Stimulated activated CD4-positive, alpha-beta T cell treated with anti-CD3 and anti-CD28 coated beads, TNF-alpha, amount 100 ng/mL, for 24 hours (primary cell): ENCODE measurements at regions not wholly inside any gene's neighbourhood (a gene's known extent, or its start where the extent isn't known, plus 50 kb on each side); places are given as distances from the start of the nearest gene placed in this dataset.
"Not testable (repeated sequence)": the region's sequence is repeated elsewhere in the genome, so short reads cannot be mapped to it uniquely, and the experiment has no call there.

Experiments used
- DNase-seq, 3 experiments: peaks; one replicate each; pipeline ENCODE4 v3.0.0-alpha.2; 2020; ENCODE audit warnings: low read depth in 3 of 3

DNA sequence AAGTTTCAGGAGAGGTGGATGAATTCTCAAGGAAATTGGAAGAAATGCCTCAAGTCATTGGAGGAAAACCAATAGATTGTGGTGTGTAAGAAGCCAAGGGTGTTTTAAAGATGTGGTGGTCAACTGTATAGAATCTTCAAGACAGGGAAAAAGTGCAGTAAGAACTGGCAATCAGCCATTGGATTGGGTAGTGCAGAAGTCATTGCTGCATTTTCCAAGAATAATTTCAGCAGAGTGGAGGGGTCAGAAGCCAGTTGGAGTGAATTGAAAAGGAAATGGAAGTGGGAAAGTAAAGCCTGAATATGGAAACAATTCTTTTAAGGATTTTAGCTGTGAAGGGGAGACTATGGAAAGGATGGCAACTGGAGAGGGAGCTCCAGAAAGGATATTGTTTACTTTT lies 128.2 kb upstream of the TMEM170B start:
- no peak for DNase-seq

DNA sequence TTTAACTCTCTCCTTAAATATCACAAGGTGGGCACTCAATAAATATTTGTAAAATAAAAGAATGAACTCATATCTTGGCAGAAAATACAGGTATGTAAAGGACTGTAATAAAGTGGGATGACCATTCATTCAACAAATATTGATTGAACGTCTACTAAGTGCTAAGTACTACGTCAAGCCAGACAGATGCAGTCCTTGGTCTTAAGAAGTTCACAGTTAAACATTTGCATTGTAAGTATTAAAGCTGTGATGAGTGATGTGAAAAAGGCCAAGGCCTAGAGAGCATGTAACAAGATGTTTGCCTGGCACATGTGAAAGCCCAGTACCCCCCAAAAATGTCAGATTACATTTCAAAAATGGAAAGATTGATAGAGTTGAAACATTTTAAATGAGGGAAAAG lies 130.1 kb upstream of the TMEM170B start:
- no peak for DNase-seq

DNA sequence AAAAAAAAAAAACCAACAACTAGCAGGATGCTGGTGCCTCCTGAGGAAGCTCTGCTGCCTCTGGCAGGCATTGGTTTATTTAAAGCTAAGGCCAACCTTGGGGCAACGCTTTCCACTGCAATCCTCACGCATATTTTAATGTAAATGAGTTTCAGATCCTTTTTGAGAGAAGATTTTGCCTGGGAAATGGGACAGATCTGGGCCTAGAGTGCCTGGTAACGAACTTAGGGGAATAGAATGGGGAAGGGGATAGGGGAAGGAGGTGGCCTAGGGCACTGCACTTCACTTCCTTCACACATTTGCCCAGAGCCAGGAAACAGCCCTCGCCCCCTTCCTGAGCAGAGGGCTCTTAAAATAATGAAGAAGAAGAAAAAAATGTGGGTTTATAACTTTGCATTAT lies 132.7 kb upstream of the TMEM170B start:
- no peak for DNase-seq

DNA sequence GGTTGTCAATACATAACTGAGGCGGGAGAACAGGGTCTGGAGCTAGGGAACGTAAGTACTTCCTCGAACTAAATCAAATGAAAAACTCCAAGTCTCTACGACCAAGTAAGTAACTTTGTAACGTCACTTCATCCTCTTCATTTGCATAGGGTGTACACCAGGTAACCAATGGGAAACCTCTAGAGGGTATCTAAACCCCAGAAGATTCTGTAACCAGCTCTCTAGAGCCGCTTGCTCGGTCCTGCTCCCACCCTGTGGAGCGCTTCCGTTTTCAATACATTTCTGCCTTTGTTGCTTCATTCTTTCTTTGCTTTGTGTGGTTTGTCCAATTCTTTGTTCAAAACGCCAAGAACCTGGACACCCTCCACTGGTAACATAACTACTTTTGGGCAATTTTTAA lies 133.5 kb upstream of the TMEM170B start:
- DNase-seq = no peak

DNA sequence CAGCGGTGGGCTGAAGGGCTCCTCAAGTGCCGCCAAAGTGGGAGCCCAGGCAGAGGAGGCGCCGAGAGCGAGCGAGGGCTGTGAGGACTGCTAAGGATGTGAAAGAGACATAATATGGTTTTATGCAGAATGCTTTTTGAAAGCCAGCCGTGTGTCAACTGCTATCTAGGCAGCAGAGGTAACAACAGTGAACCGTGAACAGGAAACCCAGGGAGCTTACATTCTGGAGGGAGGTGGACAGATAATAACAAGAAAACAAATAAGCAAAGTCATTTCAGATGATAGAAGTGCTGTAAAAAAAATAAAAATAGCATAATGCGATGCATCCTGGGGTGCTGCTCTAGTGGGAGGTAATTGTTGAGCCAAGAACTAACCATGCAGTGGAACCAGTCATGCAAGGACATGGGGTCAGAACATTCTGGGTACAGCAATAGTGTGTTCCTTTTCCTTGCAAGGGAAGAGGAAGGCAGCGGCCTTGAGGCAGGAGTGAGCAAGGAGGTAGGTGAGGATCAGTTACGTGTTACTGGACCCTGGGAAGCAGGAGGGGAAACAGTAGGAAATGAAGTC lies 134.4 kb upstream of the TMEM170B start:
- DNase-seq = no peak

DNA sequence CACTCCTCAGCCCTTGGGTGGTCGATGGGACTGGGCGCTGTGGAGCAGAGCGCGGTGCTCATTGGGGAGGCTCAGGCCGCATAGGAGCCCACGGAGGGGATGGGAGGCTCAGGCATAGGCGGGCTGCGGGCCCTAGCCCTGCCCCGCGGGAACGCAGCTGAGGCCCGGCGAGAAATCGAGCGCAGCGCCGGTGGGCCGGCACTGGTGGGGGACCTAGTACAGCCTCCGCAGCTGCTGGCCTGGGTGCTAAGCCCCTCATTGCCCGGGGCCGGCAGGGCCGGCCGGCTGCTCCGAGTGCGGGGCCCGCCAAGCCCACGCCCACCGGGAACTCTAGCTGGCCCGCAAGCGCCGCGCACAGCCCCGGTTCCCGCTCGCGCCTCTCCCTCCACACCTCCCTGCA lies 135.0 kb upstream of the TMEM170B start:
- not testable (repeated sequence) for DNase-seq

DNA sequence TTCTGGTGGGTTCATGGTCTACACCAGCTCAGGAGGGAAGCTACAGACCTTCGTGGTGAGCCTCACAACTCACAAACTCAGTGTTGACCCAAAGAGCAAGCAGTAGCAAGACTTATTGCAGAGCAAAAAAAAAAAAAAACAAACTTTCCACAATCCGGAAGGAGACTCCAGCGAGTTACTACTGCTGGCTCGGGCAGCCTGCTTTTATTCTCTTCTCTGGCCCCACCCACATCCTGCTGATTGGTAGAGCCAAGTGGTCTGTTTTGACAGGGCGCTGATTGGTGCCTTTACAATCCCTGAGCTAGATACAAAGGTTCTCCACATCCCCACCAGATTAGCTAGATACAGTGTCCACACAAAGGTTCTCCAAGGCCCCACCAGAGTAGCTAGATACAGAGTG lies 135.6 kb upstream of the TMEM170B start:
- DNase-seq = not testable (repeated sequence)

DNA sequence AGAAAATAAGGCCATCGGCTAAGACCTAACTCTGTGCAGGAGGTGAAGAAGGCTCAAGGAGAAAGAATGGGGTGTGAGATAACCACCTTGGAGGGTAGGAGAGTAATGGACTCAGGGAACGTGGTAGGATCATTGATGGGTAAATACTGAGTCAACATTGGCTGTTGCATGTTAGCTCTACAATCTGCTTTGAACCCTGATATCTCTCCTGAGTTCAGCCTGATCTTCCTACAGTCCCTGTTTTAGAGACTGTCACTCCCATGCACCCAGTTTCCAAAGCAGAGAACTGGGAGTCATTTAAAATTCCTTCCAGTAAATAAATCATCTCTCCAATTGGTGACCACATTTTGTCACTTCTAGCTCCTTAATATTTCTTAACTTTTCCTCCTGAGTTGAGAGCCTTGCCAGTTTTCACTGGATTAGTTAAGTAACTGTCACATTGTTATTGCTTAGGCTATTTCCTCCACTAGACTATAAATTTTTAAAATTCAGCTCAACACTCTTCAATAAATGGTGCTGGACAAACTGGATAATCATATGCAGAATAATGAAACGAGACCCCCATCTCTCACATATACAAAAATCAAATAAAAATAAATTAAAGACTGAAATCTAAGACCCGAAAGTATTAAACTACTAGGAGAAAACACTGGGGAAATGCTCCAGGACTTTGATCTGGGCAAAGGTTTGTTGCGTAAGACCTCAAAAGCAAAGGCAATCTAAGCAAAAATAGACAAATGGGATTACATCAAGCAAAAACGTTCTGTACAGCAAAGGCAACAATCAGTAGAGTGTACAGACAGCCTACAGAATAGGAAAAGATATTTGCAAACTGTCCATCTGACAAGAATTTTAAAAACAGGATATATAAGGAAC lies 138.9 kb upstream of the TMEM170B start:
- no peak for DNase-seq

DNA sequence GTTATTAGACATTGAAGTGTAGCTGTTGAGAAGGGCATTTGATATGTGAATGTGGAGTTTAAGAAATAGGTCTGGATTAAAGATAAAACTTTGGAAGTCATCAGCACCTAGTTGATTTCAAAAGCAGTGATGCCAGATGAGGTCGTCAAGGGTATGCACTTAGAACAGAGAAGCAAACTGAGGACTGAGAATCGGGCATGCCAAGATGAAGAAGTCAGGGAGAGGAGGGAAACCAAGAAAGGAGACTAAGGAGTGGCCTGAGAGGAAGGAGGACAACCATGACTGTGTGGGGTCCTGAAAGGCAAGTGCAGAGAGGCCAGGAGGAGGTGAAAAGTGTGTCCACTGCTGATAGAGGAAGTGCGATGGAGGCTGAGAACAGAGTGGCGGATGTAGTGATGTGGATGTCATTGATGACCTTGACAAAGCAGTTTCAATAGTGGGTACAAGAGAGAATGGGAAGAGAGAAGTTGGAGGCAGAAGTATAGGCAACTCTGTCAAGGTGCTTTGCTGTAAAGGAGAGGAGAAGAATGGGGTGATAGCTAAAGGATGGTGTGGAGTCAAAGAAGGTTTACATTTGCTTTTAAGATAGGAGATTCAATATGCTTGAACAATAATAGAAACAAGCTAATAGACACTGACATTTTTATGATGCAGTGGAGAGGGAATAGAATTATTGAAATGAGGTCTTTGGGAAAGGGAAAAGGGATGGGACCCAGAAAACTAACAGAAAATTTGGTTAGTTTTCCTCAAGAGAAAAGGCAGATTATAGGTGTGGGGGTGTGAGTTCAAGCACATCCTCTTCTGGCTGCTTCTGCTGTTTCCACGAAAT lies 139.7 kb upstream of the TMEM170B start:
- no peak for DNase-seq

DNA sequence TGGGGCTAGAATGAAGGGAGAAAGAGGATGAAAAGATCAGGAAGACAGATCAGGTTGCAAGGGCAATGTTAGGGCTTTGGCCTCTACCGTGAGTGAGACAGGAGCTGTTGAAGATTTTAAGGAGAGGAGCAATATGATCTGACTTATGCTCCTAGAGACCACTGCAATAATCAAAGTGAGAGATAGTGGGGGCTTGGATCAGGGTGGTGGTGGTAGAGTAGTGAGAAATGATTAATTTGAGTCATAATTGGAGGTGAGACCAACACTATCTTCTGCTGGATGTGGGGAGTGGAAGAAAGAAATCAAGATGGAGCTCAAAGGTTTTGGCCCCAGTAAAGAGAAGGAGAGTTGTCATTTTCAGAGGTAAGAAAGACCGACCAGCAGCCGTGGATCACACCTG lies 140.7 kb upstream of the TMEM170B start:
- DNase-seq = no peak

DNA sequence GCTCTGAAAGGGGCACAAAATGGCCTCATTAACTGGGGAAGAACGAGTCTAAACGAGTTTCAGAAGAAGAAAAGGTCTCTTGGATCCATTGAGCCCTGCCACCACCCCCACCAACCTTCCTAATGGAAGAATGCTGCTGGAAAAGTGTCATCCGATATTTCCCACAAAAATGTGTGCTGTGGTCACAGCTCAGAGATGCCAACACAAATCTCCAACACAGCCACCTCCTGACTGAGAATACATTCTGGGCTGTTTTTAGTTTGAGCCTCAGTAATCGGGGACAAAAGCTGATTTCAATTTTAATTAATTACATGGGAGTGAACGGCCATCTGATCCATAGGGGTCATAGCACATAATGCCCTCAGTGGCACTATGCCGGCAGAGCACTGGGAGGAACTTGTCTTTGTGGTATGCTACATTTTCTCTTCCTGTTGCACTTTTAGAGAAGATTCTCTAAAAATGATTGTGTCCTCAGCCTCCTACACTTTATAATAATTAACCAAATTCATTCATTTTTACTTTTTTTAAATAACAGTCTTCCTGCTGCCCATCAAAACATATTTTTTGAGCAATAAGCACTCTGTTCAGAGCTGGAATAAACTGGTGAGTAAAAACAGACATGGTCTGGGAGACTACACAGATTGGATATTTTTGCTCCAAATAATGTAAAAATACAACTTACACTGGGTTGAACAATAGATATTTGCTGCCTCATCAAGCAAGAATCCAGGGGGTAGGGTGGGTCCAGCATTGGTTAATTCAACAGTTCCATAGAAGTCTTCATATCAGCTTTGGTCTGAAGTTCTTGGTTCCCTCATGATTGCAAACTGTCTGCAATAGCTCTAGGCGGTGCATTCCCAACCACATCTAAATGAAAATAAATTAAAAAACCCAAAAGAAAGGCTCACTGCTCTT lies 143.6 kb upstream of the TMEM170B start:
- DNase-seq = no peak

DNA sequence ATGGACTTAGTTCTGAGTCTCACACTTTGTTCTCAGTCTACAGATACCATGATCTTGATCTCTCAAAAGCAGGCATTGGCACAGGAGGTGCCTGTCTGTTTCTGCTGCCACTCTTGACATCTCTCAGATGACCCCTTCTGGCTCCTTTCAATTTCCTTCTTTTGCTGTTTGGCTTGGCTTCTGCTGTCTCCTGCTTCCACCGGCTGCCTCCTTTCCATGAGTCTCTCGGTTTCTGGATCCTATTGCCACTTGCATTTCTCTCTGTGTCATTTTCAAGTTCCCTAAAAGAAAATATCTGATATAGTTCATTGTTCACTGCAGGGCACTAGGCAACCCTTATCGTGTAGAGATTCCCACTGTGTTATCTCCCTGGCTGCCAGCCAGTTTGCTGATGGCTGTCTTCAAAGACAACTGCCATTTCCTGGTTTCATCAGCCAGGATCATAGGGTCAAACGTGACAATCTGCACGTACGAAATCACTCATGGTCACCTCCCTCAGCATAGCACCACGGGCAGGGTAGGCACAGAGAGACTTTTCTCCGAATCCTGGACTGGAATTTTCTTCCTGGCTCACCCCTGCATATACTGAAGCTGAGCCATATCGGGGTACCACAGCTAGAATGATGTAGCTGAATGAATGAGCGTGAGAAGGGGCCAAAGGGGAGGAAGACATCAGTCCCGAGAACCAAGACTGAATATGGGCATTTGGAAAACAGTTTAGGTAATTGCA lies 144.6 kb upstream of the TMEM170B start:
- no peak for DNase-seq

DNA sequence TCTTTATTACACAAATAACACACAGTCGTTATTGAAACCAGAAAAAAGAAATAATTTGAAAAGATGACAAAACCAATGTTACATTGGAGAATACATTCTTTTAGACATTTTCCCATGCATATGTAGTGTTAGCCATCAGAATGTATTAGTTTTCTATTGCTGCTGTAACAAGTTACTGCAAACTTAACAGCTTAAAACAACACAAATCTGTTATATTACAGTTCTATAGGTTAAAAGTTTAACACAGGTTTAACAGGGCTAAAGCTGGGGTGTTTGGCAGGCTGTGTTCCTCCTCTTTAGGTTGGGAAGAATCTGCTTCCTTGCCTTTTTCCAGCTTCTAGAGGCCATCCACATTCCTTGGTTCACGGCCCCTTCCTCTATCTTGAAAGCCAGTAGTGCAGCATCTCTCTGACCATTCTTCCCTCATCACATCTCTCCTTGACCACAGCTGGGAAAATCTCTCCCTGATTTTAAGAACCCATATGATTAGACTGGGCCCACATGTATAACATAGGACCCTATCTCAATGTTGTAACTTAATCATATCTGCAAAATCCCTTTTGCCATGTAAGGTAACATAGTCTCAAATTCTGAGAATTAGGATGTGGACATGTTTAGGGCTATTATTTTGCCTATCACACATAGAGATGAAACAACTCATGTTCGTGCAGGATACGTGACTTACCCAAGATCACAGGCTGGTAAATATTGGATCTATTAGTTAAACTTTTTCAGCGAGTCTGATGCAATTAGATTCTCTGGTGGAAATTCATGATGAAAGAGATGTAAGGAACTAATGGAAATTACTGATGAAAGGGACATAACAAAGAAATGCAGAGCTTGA lies 145.4 kb upstream of the TMEM170B start:
- no peak for DNase-seq

DNA sequence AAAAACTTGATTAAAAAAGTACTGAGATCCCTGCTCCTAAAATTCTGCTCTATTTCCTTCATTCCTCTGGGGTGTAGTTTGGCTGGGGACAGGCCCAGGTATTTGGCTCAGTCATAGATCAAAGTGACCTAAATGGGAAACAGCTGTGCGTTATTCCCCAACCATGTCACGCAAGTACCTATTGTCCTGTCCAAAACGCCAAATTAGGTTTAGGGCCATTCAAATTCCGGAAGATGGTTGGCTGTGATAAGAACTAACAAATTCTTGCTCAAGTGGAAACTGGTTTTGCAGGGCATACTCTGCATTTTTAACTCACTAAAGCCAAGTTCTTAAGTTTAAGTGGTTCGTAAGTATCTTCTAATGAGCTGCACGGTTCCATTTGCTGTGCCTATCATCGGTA lies 147.6 kb upstream of the TMEM170B start:
- no peak for DNase-seq

DNA sequence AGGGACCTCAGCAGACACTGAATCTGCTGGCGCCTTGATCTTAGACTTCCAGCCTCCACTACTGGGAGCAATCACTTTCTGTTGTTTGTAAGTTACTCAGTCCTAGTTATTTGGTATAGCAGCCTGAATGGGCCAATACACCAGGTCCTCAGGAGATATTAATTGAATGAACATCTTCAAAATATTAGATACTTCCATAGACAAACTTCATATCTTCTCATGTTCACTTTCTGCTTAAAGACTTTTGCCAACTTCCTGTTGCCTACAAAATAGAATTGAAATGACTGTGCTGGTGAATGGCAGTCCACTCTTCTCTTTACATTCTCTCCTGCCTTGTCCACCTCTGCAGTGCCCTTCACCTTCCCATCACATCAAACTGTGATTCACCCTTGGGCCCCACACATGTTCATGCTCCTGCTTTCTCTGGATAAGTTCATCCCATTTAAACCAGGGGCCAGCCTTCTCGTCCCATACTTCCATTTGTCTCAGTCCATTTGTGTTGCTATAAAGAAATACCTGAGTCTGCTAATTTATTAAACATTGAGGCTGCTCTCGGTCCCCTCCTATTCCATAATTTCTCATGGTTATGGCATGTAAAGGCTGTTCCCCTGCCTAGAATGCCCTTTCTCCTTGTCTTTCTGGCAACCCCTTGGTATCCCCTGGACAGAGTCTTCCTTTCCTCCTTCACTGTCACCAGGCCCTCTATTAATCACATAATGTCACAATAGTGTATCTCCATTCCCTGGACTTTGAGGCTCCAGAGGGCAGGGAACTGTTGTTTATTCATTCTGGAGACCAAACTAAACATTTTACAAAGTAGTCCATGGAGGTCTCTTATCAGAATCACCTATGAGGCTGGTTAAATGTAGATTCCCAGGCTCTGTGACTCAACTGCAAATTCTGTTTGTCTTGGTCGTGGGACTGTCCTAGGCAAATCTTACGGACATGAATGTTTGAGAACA lies 148.3 kb upstream of the TMEM170B start:
- DNase-seq = no peak

DNA sequence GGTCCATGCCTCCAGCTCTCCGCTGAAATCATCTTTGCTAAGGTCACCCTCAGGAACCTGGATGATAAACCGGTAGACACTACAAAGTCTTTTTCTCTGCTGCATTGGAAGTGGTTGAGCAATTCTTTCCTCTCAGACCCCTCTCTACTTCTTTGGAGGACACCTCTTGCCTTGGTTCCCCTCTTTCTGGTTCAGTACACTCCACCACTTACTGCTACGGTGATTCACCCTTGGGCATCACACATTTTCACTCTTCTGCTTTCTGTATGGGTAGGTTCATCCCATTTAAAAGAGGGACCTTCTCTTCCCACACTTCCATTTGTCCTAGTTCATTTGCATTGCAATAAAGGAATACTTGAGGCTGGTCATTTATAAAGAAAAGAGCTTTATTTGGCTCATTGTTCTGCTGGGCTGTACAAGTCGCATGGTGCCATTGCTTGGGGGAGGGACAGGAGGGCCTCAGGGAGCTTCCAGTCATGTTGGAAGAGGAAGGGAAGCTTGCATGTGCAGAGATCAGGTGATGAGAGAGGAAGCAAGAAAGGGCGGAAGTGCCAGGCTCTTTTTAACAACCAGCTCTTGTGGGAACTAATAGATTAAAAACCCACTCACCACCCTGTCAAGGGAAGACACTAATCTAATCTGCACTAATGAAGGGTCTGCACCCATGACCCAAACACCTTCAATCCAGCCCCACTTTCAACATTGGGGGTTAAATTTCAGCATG lies 149.7 kb upstream of the TMEM170B start:
- DNase-seq = no peak

DNA sequence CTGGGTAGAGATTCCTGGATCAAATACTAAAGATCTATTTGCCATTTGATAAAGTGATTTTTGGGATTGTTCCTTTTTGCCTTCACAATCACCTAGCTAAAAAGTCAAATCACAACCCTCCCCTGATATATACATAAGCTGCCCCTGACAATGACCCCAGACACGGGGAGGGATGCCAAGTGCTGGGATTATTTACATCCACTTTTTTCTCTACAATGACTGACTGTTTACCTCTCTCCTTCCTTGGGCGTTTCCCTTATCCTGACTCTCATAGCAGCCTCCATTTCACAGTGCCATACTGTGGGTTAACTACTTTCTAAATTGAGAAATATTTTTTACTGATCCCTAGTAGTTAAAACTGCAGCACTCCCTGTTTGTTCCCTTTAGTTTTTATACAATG lies 150.8 kb upstream of the TMEM170B start:
- DNase-seq = no peak

DNA sequence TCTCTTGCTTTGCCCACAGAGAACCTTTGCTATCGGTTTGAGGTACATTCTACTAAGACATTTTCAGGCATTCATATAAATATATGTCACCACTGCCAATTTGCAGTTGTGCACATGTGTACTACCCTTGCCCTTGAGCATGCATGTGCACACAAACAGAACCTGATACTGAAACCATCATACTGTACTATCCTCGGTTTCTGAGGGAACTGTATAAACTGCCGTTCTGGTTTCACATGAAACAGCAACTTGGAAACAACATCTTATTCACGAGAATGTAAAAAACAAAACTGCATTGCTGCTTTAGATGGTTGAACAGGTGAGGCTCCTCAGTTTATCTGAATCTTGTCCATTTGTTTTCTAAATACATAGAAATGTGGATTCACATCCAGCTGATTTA lies 151.2 kb upstream of the TMEM170B start:
- no peak for DNase-seq
